Neural progenitor cell (in vitro differentiated cells): ENCODE measurements at regions not wholly inside any gene's neighbourhood (a gene's known extent, or its start where the extent isn't known, plus 50 kb on each side); places are given as distances from the start of the nearest gene placed in this dataset.

Source experiments
- DNase-seq: peaks from one replicate; pipeline ENCODE4 v3.0.0-alpha.2; 2016; ENCODE audit warnings: low spot score
- H2AFZ ChIP-seq: fragments of 200-600 bp; sonication (generic); replicated peaks from 2 replicates; pipeline ENCODE4 v1.6.1; 2016; ENCODE audit warnings: antibody characterized with exemption
- H3F3A ChIP-seq: fragments of 200-600 bp; sonication (generic); 2 replicates; pipeline ENCODE4 v1.6.1; 2016; ENCODE audit warnings: antibody characterized with exemption, low read depth
- H3K27ac ChIP-seq: fragments of 200-600 bp; sonication (generic); 2 replicates; pipeline ENCODE4 v1.5.1; 2016; ENCODE audit warnings: mild to moderate bottlenecking
- H3K27me3 ChIP-seq: fragments of 200-600 bp; sonication (generic); 2 replicates; pipeline ENCODE4 v1.6.1; 2016; ENCODE audit warnings: mild to moderate bottlenecking, moderate library complexity
- H3K36me3 ChIP-seq: fragments of 200-600 bp; sonication (generic); 2 replicates; pipeline ENCODE4 v1.5.1; 2016
- H3K4me1 ChIP-seq: fragments of 200-600 bp; sonication (generic); 2 replicates; pipeline ENCODE4 v1.6.1; 2016; ENCODE audit warnings: mixed run types
- H3K4me2 ChIP-seq: fragments of 200-600 bp; sonication (generic); 2 replicates; pipeline ENCODE4 v1.6.1; 2016
- H3K4me3 ChIP-seq: fragments of 200-600 bp; sonication (generic); 2 replicates; pipeline ENCODE4 v1.5.1; 2016
- H3K79me2 ChIP-seq: fragments of 200-600 bp; sonication (generic); 2 replicates; pipeline ENCODE4 v1.6.1; 2016; ENCODE audit warnings: low read depth
- H3K9ac ChIP-seq: fragments of 200-600 bp; sonication (generic); 2 replicates; pipeline ENCODE4 v1.6.1; 2016
- H3K9me3 ChIP-seq: fragments of 200-600 bp; sonication (generic); 2 replicates; pipeline ENCODE4 v1.5.1; 2016; ENCODE audit warnings: low read depth
- H4K20me1 ChIP-seq: fragments of 200-600 bp; sonication (generic); 2 replicates; pipeline ENCODE4 v1.6.1; 2016; ENCODE audit warnings: low read depth
- H3K27ac Mint-ChIP-seq: 3 replicates; pipeline ENCODE4 v1.8.0; 2021; ENCODE audit warnings: mixed read lengths
- H3K27me3 Mint-ChIP-seq: 2 replicates; pipeline ENCODE4 v1.8.0; 2022; ENCODE audit warnings: low read depth, mild to moderate bottlenecking, inconsistent platforms, moderate library complexity, mixed read lengths; ENCODE audit not compliant: insufficient read depth
- H3K36me3 Mint-ChIP-seq: 3 replicates; pipeline ENCODE4 v1.8.0; 2021; ENCODE audit warnings: mixed read lengths
- H3K4me1 Mint-ChIP-seq: 3 replicates; pipeline ENCODE4 v1.8.0; 2021; ENCODE audit warnings: mixed read lengths
- H3K4me3 Mint-ChIP-seq: 3 replicates; pipeline ENCODE4 v1.8.0; 2021; ENCODE audit warnings: mild to moderate bottlenecking, moderate library complexity, mixed read lengths
- H3K9me3 Mint-ChIP-seq: 3 replicates; pipeline ENCODE4 v1.8.0; 2020; ENCODE audit warnings: mixed read lengths
- EZH2 ChIP-seq: fragments of 200-600 bp; sonication (generic); IDR thresholded peaks from 2 replicates; pipeline ENCODE4 v1.6.1; 2017; ENCODE audit warnings: antibody characterized with exemption, mild to moderate bottlenecking, moderate library complexity
- EZH2phosphoT487 ChIP-seq: fragments of 200-600 bp; sonication (generic); IDR thresholded peaks from 2 replicates; pipeline ENCODE4 v1.6.1; 2017; ENCODE audit warnings: antibody characterized with exemption
- TF ChIP-seq, protein P1 (sequence below): fragments of 200-600 bp; sonication (generic); IDR thresholded peaks from 2 replicates; pipeline ENCODE4 v1.5.1; 2017; ENCODE audit warnings: antibody characterized with exemption, mild to moderate bottlenecking

DNA sequence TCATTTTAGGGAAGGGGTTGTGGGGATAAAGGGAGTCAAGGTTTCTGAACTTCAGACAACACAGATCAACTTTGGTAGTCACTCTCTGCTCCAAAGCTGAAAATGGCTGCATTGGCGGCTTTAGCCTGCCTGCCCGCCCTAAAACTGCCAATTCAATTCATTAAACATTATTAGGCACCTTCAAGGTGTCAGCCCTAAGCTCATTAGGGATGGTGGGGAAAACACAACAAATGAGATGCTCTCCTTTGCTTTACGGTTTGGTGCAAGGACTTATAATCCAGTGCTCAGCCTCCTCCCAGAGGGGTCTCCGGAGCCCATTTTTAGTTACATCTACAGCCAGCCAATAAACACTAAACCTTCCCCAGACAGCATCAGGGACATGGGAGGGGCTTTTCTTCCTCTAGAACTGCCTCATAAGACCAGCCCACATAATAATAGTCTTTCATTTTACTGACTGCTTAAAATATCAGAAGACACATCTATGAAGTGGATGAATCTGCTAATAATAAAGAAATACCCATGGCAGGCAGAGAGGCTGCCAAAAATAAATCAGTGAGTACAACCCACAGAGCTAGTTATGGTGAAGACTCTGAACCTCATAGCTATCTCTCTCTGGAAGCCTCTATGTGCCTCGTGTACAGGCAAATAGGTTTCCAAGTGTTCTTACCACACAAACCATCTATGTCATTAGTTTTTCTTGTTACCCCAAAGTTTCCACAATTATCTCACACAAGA, 102.8 kb upstream of the NCAM1 start:
- Mint-ChIP-seq H3K36me3 (no peaks in the 10 kb centered on the region), H3K27ac (no peak overlapping the region), H3K4me1 (no peaks in the 10 kb centered on the region), H3K4me3 (no peak overlapping the region), H3K9me3 (peaks cover 11% of the 10 kb centered on the region), H3K27me3 (peaks cover 3% of the 10 kb centered on the region)
- no peaks in the 10 kb centered on the region for H3K36me3 ChIP-seq
- no peaks in the 10 kb centered on the region for H3K27me3 ChIP-seq
- no peaks in the 10 kb centered on the region for H3K4me1 ChIP-seq
- H3K4me3 ChIP-seq: no peak overlapping the region
- no peak overlapping the region for H2AFZ ChIP-seq
- no peak overlapping the region for H3K27ac ChIP-seq
- no peak for TF ChIP-seq EZH2phosphoT487
- no peak for TF ChIP-seq EZH2
- TF ChIP-seq, protein P1, sequence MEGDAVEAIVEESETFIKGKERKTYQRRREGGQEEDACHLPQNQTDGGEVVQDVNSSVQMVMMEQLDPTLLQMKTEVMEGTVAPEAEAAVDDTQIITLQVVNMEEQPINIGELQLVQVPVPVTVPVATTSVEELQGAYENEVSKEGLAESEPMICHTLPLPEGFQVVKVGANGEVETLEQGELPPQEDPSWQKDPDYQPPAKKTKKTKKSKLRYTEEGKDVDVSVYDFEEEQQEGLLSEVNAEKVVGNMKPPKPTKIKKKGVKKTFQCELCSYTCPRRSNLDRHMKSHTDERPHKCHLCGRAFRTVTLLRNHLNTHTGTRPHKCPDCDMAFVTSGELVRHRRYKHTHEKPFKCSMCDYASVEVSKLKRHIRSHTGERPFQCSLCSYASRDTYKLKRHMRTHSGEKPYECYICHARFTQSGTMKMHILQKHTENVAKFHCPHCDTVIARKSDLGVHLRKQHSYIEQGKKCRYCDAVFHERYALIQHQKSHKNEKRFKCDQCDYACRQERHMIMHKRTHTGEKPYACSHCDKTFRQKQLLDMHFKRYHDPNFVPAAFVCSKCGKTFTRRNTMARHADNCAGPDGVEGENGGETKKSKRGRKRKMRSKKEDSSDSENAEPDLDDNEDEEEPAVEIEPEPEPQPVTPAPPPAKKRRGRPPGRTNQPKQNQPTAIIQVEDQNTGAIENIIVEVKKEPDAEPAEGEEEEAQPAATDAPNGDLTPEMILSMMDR: no peak
- H3K4me2 ChIP-seq: no peak overlapping the region
- no peak overlapping the region for H3K9ac ChIP-seq
- peaks cover 8% of the 10 kb centered on the region for H3K9me3 ChIP-seq
- no peaks in the 10 kb centered on the region for H4K20me1 ChIP-seq
- no peaks in the 10 kb centered on the region for H3F3A ChIP-seq
- DNase-seq: no peak
- H3K79me2 ChIP-seq: no peaks in the 10 kb centered on the region

DNA sequence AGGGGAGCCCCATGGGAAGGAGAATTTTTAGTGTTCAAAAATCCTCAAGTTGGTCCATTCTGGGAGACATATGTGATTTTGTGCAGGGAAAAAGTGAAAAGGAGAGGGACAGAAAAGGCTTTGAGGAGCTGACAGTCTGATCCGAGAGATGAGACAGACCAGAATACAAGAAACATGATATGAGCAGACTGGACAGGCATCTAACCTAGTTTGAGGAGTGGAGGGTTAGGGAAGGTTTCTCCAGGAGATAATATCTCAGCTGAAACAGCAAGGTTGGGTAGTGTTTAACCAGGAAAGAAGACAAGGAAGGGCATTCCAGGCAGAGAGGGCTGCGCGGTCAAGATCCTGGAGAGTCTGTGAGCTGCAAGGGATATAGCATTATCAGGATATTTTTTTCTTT, 101.4 kb upstream of the NCAM1 start:
- Mint-ChIP-seq H3K36me3 (no peaks in the 10 kb centered on the region), H3K27ac (no peak overlapping the region), H3K4me1 (peaks cover 6% of the 10 kb centered on the region), H3K9me3 (peaks cover 11% of the 10 kb centered on the region), H3K27me3 (peaks cover 3% of the 10 kb centered on the region), H3K4me3 (no peak overlapping the region)
- no peak for DNase-seq
- Histone ChIP-seq H4K20me1 (no peaks in the 10 kb centered on the region), H3K4me1 (no peaks in the 10 kb centered on the region), H3F3A (no peaks in the 10 kb centered on the region), H3K27ac (no peak overlapping the region), H3K4me3 (no peak overlapping the region), H3K9ac (no peak overlapping the region), H3K27me3 (no peaks in the 10 kb centered on the region), H3K4me2 (no peak overlapping the region), H3K36me3 (no peaks in the 10 kb centered on the region), H2AFZ (no peak overlapping the region), H3K9me3 (peaks cover 8% of the 10 kb centered on the region), H3K79me2 (no peaks in the 10 kb centered on the region)
- TF ChIP-seq EZH2phosphoT487 (no peak), EZH2 (no peak)
- TF ChIP-seq, protein P1: no peak

DNA sequence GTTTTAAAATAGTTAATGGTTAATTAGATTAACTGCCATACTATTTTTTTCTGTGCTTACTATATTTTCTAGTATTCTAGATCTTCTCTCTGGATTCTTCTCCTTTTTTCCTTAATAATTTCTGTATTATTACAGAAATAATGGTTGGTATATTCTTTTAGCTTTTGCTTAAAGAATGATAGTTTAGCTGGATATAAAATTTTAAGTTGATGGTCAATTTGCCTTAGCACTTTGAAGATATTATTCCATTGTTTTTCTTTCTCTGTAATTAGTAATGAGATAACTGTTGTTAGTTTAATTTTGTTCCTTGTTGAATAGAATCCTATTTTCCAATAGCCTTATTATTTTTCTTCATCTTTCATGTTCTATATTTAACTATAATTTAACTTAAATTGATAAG, 99.9 kb upstream of the NCAM1 start:
- Mint-ChIP-seq H3K4me3 (no peak overlapping the region), H3K4me1 (peaks cover 7% of the 10 kb centered on the region), H3K27me3 (peaks cover 3% of the 10 kb centered on the region), H3K36me3 (no peaks in the 10 kb centered on the region), H3K27ac (no peak overlapping the region), H3K9me3 (peaks cover 11% of the 10 kb centered on the region)
- H3K27me3 ChIP-seq: no peaks in the 10 kb centered on the region
- no peaks in the 10 kb centered on the region for H3F3A ChIP-seq
- no peaks in the 10 kb centered on the region for H3K4me1 ChIP-seq
- H3K9ac ChIP-seq: no peak overlapping the region
- H3K4me3 ChIP-seq: no peak overlapping the region
- no peak for DNase-seq
- H3K4me2 ChIP-seq: no peak overlapping the region
- TF ChIP-seq EZH2: no peak
- TF ChIP-seq, protein P1: no peak
- TF ChIP-seq EZH2phosphoT487: no peak
- no peak overlapping the region for H3K27ac ChIP-seq
- no peaks in the 10 kb centered on the region for H4K20me1 ChIP-seq
- H3K79me2 ChIP-seq: no peaks in the 10 kb centered on the region
- H3K36me3 ChIP-seq: no peaks in the 10 kb centered on the region
- H2AFZ ChIP-seq: no peak overlapping the region
- H3K9me3 ChIP-seq: peaks cover 8% of the 10 kb centered on the region
